GM19438 (cell line): ENCODE measurements at regions not wholly inside any gene's neighbourhood (a gene's known extent, or its start where the extent isn't known, plus 50 kb on each side); places are given as distances from the start of the nearest gene placed in this dataset.

Experiments
- ATAC-seq: cut with Tn5 transposase; IDR thresholded peaks from one replicate; pipeline ENCODE4 v1.9.1; 2021; ENCODE audit warnings: low read depth; ENCODE audit not compliant: unreplicated experiment

DNA sequence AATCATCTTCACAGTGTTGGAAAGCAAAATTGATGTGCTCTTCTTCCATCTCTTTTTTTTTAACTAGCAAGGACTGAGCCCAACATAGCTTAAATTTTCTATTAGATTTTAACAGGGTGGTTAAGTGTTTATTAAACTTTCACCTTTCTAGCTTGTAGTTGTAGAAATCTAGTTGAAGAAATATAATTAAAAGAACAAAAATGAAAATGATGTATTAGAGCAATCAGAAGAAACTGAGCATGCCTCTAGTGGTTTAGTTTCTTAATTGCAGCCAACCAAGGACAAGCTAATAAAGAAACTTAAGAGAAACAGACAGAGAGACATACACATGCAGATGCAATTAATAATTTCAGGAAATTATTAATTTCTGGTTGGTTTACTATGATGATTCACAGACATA, 673.0 kb upstream of the LMO3 start:
- ATAC-seq: no peak

GRCh38 chr12:17276196-17276595, 670.2 kb upstream of the LMO3 start:
- no peak for ATAC-seq

DNA sequence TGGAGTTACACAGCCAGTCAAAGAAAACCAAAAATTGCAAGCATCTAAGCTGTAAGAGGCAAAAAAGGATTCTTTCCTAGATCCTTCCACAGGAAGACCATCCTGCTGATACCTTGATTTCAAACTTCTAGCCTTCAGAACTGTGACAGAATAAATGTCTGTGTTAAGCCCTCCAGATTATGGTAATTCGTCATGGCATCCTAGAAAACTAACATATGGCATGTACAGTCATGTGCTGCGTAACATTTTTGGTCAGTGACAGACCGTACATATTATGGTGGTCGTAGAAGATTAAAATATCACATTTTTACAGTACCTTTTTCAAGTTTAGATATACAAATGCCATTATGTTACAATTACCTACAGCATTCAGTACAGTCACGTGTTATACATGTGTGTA, 660.9 kb upstream of the LMO3 start:
- ATAC-seq: no peak

DNA sequence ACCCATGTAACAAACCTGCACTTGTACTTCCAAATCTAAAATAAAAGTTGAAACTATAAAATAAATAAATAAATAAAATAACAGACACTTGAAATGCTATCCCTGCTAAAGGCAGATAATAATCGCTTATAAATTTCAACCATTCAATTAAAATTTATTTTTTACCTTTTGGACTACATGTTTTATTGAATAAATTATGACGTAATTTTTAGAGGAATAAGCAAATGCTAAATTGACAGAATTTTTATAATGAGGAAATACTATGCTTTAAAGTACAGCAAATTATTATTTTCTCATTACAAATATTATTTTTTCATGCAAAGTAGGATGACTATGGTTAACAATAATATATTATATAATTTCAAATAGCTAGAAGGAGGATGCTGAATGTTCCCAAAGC, 658.6 kb upstream of the LMO3 start:
- no peak for ATAC-seq

DNA sequence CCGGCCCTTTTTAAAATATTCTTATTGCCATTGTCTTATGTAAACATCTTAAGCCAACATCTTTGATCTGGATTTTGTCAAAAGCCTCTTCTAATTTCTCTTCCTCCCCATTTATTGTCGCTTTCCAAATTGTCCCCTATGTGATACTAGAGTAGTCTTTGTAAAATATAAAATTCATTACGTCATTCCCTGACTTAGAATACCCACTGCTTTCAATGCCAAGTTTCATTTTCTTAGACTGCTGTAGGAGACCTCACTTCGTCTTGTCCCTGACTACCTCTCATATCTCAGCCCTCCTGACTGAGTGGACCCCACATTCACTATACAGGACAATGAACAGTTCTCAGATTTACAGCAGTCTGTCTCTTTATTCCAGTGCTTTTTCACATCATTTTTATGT, 633.9 kb upstream of the LMO3 start:
- no peak for ATAC-seq

- ATAC-seq: no peak
These were observed 630.0 kb upstream of the LMO3 start for GRCh38 chr12:17235996-17236395.

- no peak for ATAC-seq
These were observed 610.0 kb upstream of the LMO3 start for GRCh38 chr12:17215759-17216570.

DNA sequence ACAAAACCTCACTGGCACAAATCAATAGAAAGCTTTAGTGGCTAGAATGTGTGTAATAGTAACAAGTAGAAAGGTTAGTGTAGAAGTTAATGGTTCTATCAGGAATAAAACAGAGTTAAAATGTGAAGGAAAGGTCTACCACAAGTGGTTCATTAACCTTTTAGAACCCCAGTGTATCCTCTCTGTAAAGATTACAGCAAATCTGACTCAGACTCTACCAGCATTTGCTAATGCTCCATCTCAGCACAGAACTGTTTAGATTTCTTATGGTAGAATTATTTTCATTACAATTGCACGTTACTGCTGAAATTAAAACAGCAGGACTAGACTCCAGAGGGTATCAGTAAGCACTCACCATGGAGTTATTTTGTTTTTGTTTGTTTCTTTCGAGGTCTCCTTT, 609.0 kb upstream of the LMO3 start:
- ATAC-seq: no peak

- ATAC-seq: no peak
These were observed 600.6 kb upstream of the LMO3 start for GRCh38 chr12:17206553-17206952.

DNA sequence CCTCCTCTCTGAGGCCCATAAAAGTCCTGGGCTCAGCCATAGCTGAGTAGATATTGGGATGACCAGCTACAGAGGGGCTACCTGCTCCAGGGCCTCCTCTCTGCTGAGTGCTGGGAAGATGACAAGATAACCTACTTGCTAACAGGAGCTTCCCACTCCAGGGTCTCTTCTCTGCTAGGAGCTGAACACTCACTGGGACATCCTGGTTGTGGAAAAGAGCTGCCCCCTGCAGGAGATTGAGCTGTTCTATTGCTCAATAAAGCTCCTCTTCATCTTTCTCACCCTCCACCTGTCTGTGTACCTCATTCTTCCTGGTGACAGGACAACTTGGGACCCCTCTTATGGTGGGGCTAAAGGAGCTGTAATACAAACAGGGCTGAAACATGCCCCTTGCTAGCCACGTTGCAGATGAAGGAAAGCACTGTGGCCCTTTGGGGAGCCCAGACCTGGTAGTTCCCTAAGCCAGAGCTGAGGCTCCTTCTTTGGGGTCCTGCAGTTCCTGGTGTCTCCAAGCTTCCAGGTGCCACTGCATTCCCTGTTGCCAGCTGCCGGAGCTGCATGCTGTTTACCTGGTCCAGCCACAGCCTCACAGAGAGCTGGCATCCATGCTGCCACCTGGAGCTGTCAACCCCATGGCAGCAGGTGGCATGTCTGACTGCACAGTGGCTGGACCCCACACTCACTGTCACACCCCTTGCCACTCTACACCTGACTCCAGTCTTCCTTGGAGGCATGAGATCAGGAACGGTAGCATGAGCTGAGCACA, 598.5 kb upstream of the LMO3 start:
- no peak for ATAC-seq

- no peak for ATAC-seq
These were observed 597.5 kb upstream of the LMO3 start for GRCh38 chr12:17203497-17203896.

DNA sequence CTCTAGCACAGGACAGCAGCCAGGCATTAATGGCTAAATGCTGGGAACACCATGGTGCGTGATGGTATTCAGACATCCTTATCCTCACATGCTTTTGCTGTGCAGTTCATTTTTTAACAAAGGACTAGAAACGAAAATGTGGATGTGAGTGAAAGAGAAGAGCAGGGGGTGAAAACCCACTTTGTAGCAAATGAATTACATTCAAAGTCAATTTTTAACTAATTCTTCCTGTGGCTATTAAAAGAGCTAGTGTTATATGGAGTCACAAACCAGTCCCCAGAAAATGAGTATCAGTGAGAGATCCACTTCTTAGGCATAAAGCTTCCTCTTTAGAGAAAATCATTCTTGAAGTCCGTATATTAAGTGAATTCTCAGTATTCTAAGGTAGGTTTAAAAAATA, 592.0 kb upstream of the LMO3 start:
- no peak for ATAC-seq

DNA sequence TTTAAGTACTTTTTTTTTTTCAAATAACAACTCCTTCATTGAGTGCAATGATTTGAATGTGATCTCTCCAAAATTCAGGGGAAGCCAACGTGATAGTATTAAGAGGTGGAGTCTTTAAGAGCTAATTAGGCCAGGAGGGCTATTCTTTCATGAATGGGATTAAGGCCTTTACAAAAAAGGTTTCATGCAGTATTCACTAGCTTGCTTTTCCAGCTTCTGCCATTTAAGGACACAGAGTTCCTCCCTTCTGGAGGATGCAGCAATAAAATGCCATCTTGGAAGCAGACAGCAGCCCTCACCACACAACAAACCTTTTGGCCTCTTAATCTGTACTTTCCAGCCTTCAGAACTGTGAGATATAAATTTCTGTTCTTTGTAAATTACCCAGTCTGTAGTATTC, 586.8 kb upstream of the LMO3 start:
- ATAC-seq: no peak

- ATAC-seq: no peak
These were observed 563.9 kb upstream of the LMO3 start for GRCh38 chr12:17169726-17170471.

DNA sequence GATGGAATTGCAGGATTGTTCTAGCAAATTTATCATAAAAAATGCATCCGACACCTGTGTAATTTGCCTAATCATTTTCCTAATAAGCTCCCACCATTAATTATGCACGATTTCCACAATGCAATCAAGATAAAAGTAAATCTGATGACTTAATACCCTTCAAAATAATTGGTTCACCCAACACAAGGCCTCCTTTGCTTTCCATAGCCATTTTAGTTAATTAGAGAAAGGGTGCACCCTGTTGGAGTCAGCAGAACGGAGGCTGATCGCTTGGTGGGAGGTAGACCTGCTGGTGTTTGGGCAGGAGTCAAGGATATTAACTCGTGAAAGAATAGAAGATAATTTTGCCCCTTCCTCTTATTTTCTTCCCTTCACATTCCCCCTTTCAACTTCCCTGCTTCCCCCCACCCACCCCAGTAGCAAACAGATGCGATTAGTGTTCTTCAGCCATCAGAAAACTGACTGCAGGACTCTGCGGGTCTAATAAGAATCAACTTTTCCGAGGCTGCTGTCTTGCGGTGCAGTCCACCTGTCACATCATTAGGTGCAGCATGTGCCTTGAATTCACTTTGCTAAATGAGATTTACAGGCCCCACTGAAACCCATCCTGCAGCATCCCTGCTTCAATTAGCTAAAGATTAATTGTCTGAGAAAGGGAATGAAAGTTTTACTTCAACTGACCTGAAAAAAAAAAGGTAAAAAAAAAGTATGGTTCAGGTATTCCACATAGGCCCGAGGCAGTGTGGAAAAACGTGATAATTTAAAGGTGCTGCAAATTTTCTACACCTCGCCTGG, 553.7 kb upstream of the LMO3 start:
- no peak for ATAC-seq

GRCh38 chr12:17158201-17158600, 552.2 kb upstream of the LMO3 start:
- no peak for ATAC-seq

DNA sequence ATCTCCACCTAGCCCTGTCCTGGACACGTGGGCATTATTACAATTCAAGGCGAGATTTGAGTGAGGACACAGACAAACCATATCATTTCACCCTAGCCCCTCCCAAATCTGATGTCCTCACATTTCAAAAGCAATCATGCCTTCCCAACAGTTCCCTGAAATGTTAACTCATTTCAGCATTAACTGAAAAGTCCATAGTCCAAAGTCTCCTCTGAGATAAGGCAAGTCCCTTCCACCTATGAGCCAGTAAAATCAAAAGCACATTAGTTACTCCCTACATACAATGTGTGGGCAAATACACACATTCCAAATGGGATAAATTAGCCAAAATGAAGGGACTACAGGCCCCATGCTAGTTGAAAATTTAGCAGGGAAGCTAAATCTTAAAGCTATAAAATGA, 546.0 kb upstream of the LMO3 start:
- no peak for ATAC-seq

GRCh38 chr12:17148706-17149105, 542.7 kb upstream of the LMO3 start:
- no peak for ATAC-seq

GRCh38 chr12:17142856-17143255, 536.9 kb upstream of the LMO3 start:
- ATAC-seq: no peak

GRCh38 chr12:17139931-17140330, 534.0 kb upstream of the LMO3 start:
- ATAC-seq: no peak

DNA sequence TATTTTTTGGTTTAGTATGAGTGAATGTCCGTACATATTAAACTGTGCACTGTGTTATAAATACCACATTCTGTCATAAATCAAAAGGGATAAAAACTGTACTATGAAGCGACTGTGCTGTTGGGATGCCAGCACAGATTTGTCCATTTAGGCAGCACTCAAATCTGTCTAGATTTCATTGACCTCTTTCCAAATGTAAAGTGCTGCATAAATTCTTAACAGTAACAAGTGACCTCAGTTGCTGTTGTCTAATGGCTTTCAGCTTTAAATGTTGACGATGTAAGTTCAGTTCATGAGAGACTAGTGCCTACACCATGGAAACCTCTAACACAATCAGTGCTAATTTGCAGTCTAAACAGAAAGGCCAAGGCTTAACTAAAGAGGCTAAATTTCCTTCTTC, 531.4 kb upstream of the LMO3 start:
- ATAC-seq: no peak
